ENCODE measurements at regions not wholly inside any gene's neighbourhood (a gene's known extent, or its start where the extent isn't known, plus 50 kb on each side); places are given as distances from the start of the nearest gene placed in this dataset.

GRCh38 chr11:119934866-119935265 is 203.0 kb downstream of the TRIM29 start:
- no peak for DNase-seq

- DNase-seq = no peak
Observed at GRCh38 chr11:119934267-119934666, 203.6 kb downstream of the TRIM29 start.

GRCh38 chr11:119933584-119933983 is 204.3 kb downstream of the TRIM29 start:
- DNase-seq = no peak

- no peak for DNase-seq
Observed at GRCh38 chr11:119932828-119933562, 204.0 kb upstream of the NECTIN1 start.

GRCh38 chr11:119928047-119928446 is 199.0 kb upstream of the NECTIN1 start:
- DNase-seq = no peak

GRCh38 chr11:119924017-119924416 is 195.0 kb upstream of the NECTIN1 start:
- DNase-seq = no peak

GRCh38 chr11:119921571-119921970 is 192.6 kb upstream of the NECTIN1 start:
- no peak for DNase-seq

- DNase-seq = no peak
Observed at GRCh38 chr11:119920666-119921387, 191.8 kb upstream of the NECTIN1 start.

GRCh38 chr11:119919656-119920055 is 190.7 kb upstream of the NECTIN1 start:
- no peak for DNase-seq

GRCh38 chr11:119918347-119918746 is 189.3 kb upstream of the NECTIN1 start:
- no peak for DNase-seq

GRCh38 chr11:119916568-119916967 is 187.6 kb upstream of the NECTIN1 start:
- DNase-seq = no peak

GRCh38 chr11:119912229-119912628 is 183.2 kb upstream of the NECTIN1 start:
- no peak for DNase-seq

GRCh38 chr11:119910650-119911049 is 181.7 kb upstream of the NECTIN1 start:
- DNase-seq = no peak

- DNase-seq = no peak
Observed at GRCh38 chr11:119910051-119910450, 181.1 kb upstream of the NECTIN1 start.

GRCh38 chr11:119909495-119909894 is 180.5 kb upstream of the NECTIN1 start:
- no peak for DNase-seq

- no peak for DNase-seq
Observed at GRCh38 chr11:119909077-119909476, 180.1 kb upstream of the NECTIN1 start.

GRCh38 chr11:119908573-119908904 is 179.5 kb upstream of the NECTIN1 start:
- DNase-seq = no peak

GRCh38 chr11:119907878-119908572 is 179.0 kb upstream of the NECTIN1 start:
- DNase-seq = no peak

GRCh38 chr11:119907122-119907851 is 178.3 kb upstream of the NECTIN1 start:
- DNase-seq = no peak

- DNase-seq = no peak
Observed at GRCh38 chr11:119906376-119906775, 177.4 kb upstream of the NECTIN1 start.

- no peak for DNase-seq
Observed at GRCh38 chr11:119905162-119905561, 176.2 kb upstream of the NECTIN1 start.

GRCh38 chr11:119904531-119905035 is 175.6 kb upstream of the NECTIN1 start:
- DNase-seq = no peak

GRCh38 chr11:119903821-119904220 is 174.8 kb upstream of the NECTIN1 start:
- no peak for DNase-seq

Measured in NK-92 treated with Interleukin-12 subunit alpha and Interleukin-12 subunit beta, amount 100 ng/mL, for 24 hours (cell line).